IMR-90 (cell line): ENCODE measurements at regions not wholly inside any gene's neighbourhood (a gene's known extent, or its start where the extent isn't known, plus 50 kb on each side); places are given as distances from the start of the nearest gene placed in this dataset.

Experiments
- ATAC-seq: fragments of 200-7000 bp; cut with Tn5 transposase; 2 replicates; pipeline ENCODE4 v1.9.1; 2020; ENCODE audit warnings: low read depth, mild to moderate bottlenecking, moderate library complexity
- BruUV-seq: library from RNA; stranded (reverse); fragments of 400-500 nt; replicated peaks from 2 replicates; lab custom pipeline; 2021; lab: Mats Ljungman, UMichigan
- CTCF ChIA-PET: fragments of 300-600 bp; formaldehyde crosslinking; extraction: SDS; loops from one replicate; lab custom pipeline; 2021; ENCODE audit warnings: antibody characterized with exemption; lab: Yijun Ruan, JAX
- POLR2A ChIA-PET: fragments of 300-600 bp; sonication (Branson Sonifier 250); formaldehyde crosslinking; loops from one replicate; lab custom pipeline; 2022; ENCODE audit warnings: antibody characterized with exemption; ENCODE audit not compliant: unreplicated experiment; lab: Charles Lee
- DNase-seq: peaks from one replicate; pipeline ENCODE4 v3.0.0; 2013
- H2AFZ ChIP-seq: replicated peaks from 2 replicates; pipeline ENCODE3; 2013; ENCODE audit warnings: low read length, mild to moderate bottlenecking; ENCODE audit not compliant: poor library complexity
- H2AK5ac ChIP-seq: 2 replicates; pipeline ENCODE4 v1.6.1; 2013; ENCODE audit warnings: low read depth, low read length, inconsistent platforms
- H2AK9ac ChIP-seq: replicated peaks from 2 replicates; pipeline ENCODE3; 2013; ENCODE audit warnings: mild to moderate bottlenecking, low read depth, low read length, moderate library complexity; ENCODE audit not compliant: poor library complexity
- H2BK120ac ChIP-seq: 2 replicates; pipeline ENCODE4 v1.6.1; 2013; ENCODE audit warnings: low read depth, low read length, inconsistent platforms
- H2BK15ac ChIP-seq: 3 replicates; pipeline ENCODE4 v1.6.1; 2013; ENCODE audit warnings: low read depth, low read length, inconsistent platforms
- H2BK20ac ChIP-seq: 2 replicates; pipeline ENCODE4 v1.6.1; 2013; ENCODE audit warnings: low read depth, mild to moderate bottlenecking, inconsistent platforms, low read length, moderate library complexity
- H2BK5ac ChIP-seq: 2 replicates; pipeline ENCODE4 v1.6.1; 2013; ENCODE audit warnings: mild to moderate bottlenecking, low read depth, low read length, inconsistent platforms; ENCODE audit not compliant: poor library complexity, severe bottlenecking
- H3K14ac ChIP-seq: replicated peaks from 2 replicates; pipeline ENCODE4 v1.6.1; 2013; ENCODE audit warnings: low read depth, low read length, inconsistent platforms
- H3K18ac ChIP-seq: 2 replicates; pipeline ENCODE4 v1.6.1; 2013; ENCODE audit warnings: low read depth, low read length, control low read depth
- H3K23ac ChIP-seq: 2 replicates; pipeline ENCODE4 v1.6.1; 2013; ENCODE audit warnings: low read depth, low read length, inconsistent platforms
- H3K27ac ChIP-seq: 2 replicates; pipeline ENCODE4 v1.5.1; 2013; ENCODE audit warnings: mild to moderate bottlenecking, control low read depth, low read length; ENCODE audit not compliant: insufficient read depth
- H3K27me3 ChIP-seq: 2 replicates; pipeline ENCODE4 v1.6.1; 2013; ENCODE audit warnings: low read length; ENCODE audit not compliant: control insufficient read depth, insufficient read depth
- H3K36me3 ChIP-seq: 2 replicates; pipeline ENCODE4 v1.6.1; 2013; ENCODE audit warnings: low read length, mixed read lengths; ENCODE audit not compliant: control insufficient read depth, insufficient read depth
- H3K4ac ChIP-seq: 2 replicates; pipeline ENCODE4 v1.6.1; 2013; ENCODE audit warnings: low read depth, low read length, inconsistent platforms
- H3K4me1 ChIP-seq: 2 replicates; pipeline ENCODE4 v1.6.1; 2013; ENCODE audit warnings: low read length, mixed read lengths; ENCODE audit not compliant: control insufficient read depth, insufficient read depth
- H3K4me2 ChIP-seq: 2 replicates; pipeline ENCODE4 v1.6.1; 2013; ENCODE audit warnings: low read depth, mild to moderate bottlenecking, control low read depth, low read length, moderate library complexity
- H3K4me3 ChIP-seq: 2 replicates; pipeline ENCODE4 v1.5.1; 2013; ENCODE audit warnings: low read depth, mild to moderate bottlenecking, control low read depth, low read length, moderate library complexity; ENCODE audit not compliant: insufficient read depth
- H3K56ac ChIP-seq: 2 replicates; pipeline ENCODE4 v1.6.1; 2013; ENCODE audit warnings: low read length, inconsistent platforms; ENCODE audit not compliant: insufficient read depth; ENCODE audit errors: extremely low read depth
- H3K79me1 ChIP-seq, 2 experiments: 2 replicates each; pipeline ENCODE4 v1.6.1; 2013; ENCODE audit warnings: low read length in 2 of 2, inconsistent platforms in 1 of 2, low read depth in 1 of 2
- H3K9ac ChIP-seq: 2 replicates; pipeline ENCODE4 v1.6.1; 2013; ENCODE audit warnings: low read depth, low read length, control low read depth
- H3K9me1 ChIP-seq: 2 replicates; pipeline ENCODE4 v1.6.1; 2013; ENCODE audit warnings: low read length, inconsistent platforms; ENCODE audit not compliant: insufficient read depth
- H3K9me3 ChIP-seq: 2 replicates; pipeline ENCODE4 v1.6.1; 2013; ENCODE audit warnings: low read length; ENCODE audit not compliant: control insufficient read depth, insufficient read depth
- H4K20me1 ChIP-seq: 2 replicates; pipeline ENCODE4 v1.6.1; 2013; ENCODE audit warnings: low read length, inconsistent platforms; ENCODE audit not compliant: insufficient read depth
- H4K5ac ChIP-seq: 2 replicates; pipeline ENCODE4 v1.6.1; 2013; ENCODE audit warnings: mild to moderate bottlenecking, low read depth, low read length, control low read depth
- H4K8ac ChIP-seq, 2 experiments: 2 replicates each; pipeline ENCODE4 v1.6.1; 2013; ENCODE audit warnings: low read depth in 2 of 2, low read length in 2 of 2, control low read depth in 1 of 2, inconsistent platforms in 1 of 2
- H4K91ac ChIP-seq: 2 replicates; pipeline ENCODE4 v1.6.1; 2013; ENCODE audit warnings: low read depth, low read length, inconsistent platforms; ENCODE audit not compliant: insufficient read depth
- BHLHE40 ChIP-seq: fragments of 150-350 bp; IDR thresholded peaks from 2 replicates; pipeline ENCODE4 v1.6.1; 2016; ENCODE audit warnings: mild to moderate bottlenecking, low read depth, low read length
- CEBPB ChIP-seq: IDR thresholded peaks from 2 replicates; pipeline ENCODE4 v1.6.1; 2012; ENCODE audit warnings: low read depth, low read length, improper control_type of control experiment
- CHD1 ChIP-seq: IDR thresholded peaks from 2 replicates; pipeline ENCODE4 v1.6.1; 2012; ENCODE audit warnings: low read depth, low read length, improper control_type of control experiment
- CTCF ChIP-seq: conservative IDR thresholded peaks from 2 replicates; pipeline ENCODE4 v1.5.1; 2012; ENCODE audit warnings: mild to moderate bottlenecking, low read depth, low read length, improper control_type of control experiment
- ELK1 ChIP-seq: fragments of 150-350 bp; IDR thresholded peaks from 2 replicates; pipeline ENCODE4 v1.6.1; 2016; ENCODE audit warnings: low read depth, mild to moderate bottlenecking, low read length, moderate library complexity, borderline replicate concordance
- FOS ChIP-seq: fragments of 150-350 bp; IDR thresholded peaks from 2 replicates; pipeline ENCODE4 v1.6.1; 2016; ENCODE audit warnings: low read depth, low read length
- MAFK ChIP-seq: IDR thresholded peaks from 2 replicates; pipeline ENCODE4 v1.6.1; 2012; ENCODE audit warnings: low read depth, low read length, improper control_type of control experiment
- MAZ ChIP-seq: IDR thresholded peaks from 2 replicates; pipeline ENCODE4 v1.6.1; 2012; ENCODE audit warnings: low read depth, mild to moderate bottlenecking, low read length, improper control_type of control experiment, moderate library complexity, borderline replicate concordance
- MXI1 ChIP-seq: IDR thresholded peaks from 2 replicates; pipeline ENCODE4 v1.6.1; 2012; ENCODE audit warnings: low read depth, mild to moderate bottlenecking, low read length, moderate library complexity, borderline replicate concordance
- NFE2L2 ChIP-seq: fragments of 150-350 bp; IDR thresholded peaks from 2 replicates; pipeline ENCODE4 v1.6.1; 2016; ENCODE audit warnings: low read depth, mild to moderate bottlenecking, low read length
- POLR2A ChIP-seq: IDR thresholded peaks from 2 replicates; pipeline ENCODE4 v1.6.1; 2012; ENCODE audit warnings: mild to moderate bottlenecking, low read depth, low read length
- RAD21 ChIP-seq: IDR thresholded peaks from 2 replicates; pipeline ENCODE4 v1.6.1; 2012; ENCODE audit warnings: low read length, improper control_type of control experiment
- RCOR1 ChIP-seq: IDR thresholded peaks from 2 replicates; pipeline ENCODE4 v1.6.1; 2012; ENCODE audit warnings: mild to moderate bottlenecking, low read length, improper control_type of control experiment; ENCODE audit not compliant: insufficient replicate concordance
- RFX5 ChIP-seq: IDR thresholded peaks from 2 replicates; pipeline ENCODE4 v1.8.0; 2012; ENCODE audit warnings: low read depth, mild to moderate bottlenecking, low read length, moderate library complexity
- SMC3 ChIP-seq: fragments of 150-350 bp; IDR thresholded peaks from 2 replicates; pipeline ENCODE4 v1.6.1; 2016; ENCODE audit warnings: low read depth, mild to moderate bottlenecking, antibody characterized with exemption, low read length, moderate library complexity
- WGBS, 2 experiments: methylation state at CpG; one replicate each; pipeline versions ENCODE4 v1.1.5 to v1.1.7; 2013; ENCODE audit warnings: missing lambda C conversion rate in 2 of 2; ENCODE audit not compliant: insufficient read length in 1 of 2; ENCODE audit errors: extremely low coverage in 2 of 2; 5-methylcytosine and 5-hydroxymethylcytosine counted together
- dilution Hi-C: fragments of 300-500 bp; cut with HindIII; formaldehyde crosslinking; loops from one replicate; pipeline ENCODE4 v1.14.3; 2018; ENCODE audit warnings: low sequenced_read_pairs; ENCODE audit not compliant: unreplicated experiment
- in situ Hi-C: fragments of 300-500 bp; cut with MboI; formaldehyde crosslinking; loops from 3 replicates; pipeline ENCODE4 v1.14.3; 2019; ENCODE audit warnings: low sequenced_read_pairs, inconsistent platforms, mixed read lengths
- intact Hi-C: fragments of 100-400 bp; cut with micrococcal nuclease; formaldehyde crosslinking; loops from 2 replicates; pipeline ENCODE4 v1.10.0; 2022
- TF ChIP-seq, protein P1 (sequence below): fragments of 150-350 bp; IDR thresholded peaks from 2 replicates; pipeline ENCODE4 v1.6.1; 2017; ENCODE audit warnings: mild to moderate bottlenecking, antibody characterized with exemption, low read length, low read depth

GRCh38 chr20:48340883-48341281 lies 486.9 kb downstream of the PREX1 start:
- Histone ChIP-seq H2BK20ac (no peak overlapping the region), H4K91ac (no peak overlapping the region), H3K4me1 (peaks cover 2% of the 10 kb centered on the region; the same call in 1 of the 2 replicates), H3K9me1 (no peaks in the 10 kb centered on the region), H3K4me3 (no peak overlapping the region), H3K9me3 (no peaks in the 10 kb centered on the region), H3K18ac (no peak overlapping the region), H2AK9ac (no peak overlapping the region), H3K79me1 (no peaks in the 10 kb centered on the region), H2BK120ac (no peak overlapping the region), H2BK15ac (no peak overlapping the region), H3K4me2 (no peak overlapping the region), H3K36me3 (no peaks in the 10 kb centered on the region), H3K27ac (no peak overlapping the region), H2BK5ac (no peak overlapping the region), H2AFZ (no peak overlapping the region), H4K5ac (no peak overlapping the region), H3K9ac (no peak overlapping the region), H4K8ac (no peak overlapping the region), H3K27me3 (peaks cover 26% of the 10 kb centered on the region), H3K4ac (no peak overlapping the region), H4K20me1 (no peaks in the 10 kb centered on the region), H2AK5ac (no peak overlapping the region), H3K14ac (no peak overlapping the region), H3K23ac (no peak overlapping the region), H3K56ac (no peak overlapping the region)
- ATAC-seq (no peak), DNase-seq (no peak)
- dilution Hi-C loops (no loop called here), intact Hi-C loops (no loop called here), in situ Hi-C loops (no loop called here)
- CTCF ChIA-PET = no interaction called here
- BruUV-seq = no TSS peak
- TF ChIP-seq MXI1 = no peak
- no peak for TF ChIP-seq CTCF
- TF ChIP-seq CEBPB = no peak
- TF ChIP-seq BHLHE40 = no peak
- no peak for TF ChIP-seq CHD1
- no peak for TF ChIP-seq FOS
- no peak for TF ChIP-seq RCOR1
- TF ChIP-seq RFX5 = no peak
- TF ChIP-seq ELK1 = no peak
- TF ChIP-seq POLR2A = no peak
- TF ChIP-seq, protein P1, sequence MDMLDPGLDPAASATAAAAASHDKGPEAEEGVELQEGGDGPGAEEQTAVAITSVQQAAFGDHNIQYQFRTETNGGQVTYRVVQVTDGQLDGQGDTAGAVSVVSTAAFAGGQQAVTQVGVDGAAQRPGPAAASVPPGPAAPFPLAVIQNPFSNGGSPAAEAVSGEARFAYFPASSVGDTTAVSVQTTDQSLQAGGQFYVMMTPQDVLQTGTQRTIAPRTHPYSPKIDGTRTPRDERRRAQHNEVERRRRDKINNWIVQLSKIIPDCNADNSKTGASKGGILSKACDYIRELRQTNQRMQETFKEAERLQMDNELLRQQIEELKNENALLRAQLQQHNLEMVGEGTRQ = no peak
- TF ChIP-seq NFE2L2 = no peak
- TF ChIP-seq RAD21 = no peak
- no peak for TF ChIP-seq MAFK
- TF ChIP-seq MAZ = no peak
- TF ChIP-seq SMC3 = no peak
- whole genome bisulfite sequencing, 2 experiments = no CpG with 5 or more reads among the region's 6 CpGs
- POLR2A ChIA-PET = no interaction called here
